H9 (cell line): ENCODE measurements at regions not wholly inside any gene's neighbourhood (a gene's known extent, or its start where the extent isn't known, plus 50 kb on each side); places are given as distances from the start of the nearest gene placed in this dataset.

ENCODE experiments used
- DNase-seq: peaks from one replicate; pipeline ENCODE4 v3.0.0-alpha.2; 2017
- H2AFZ ChIP-seq: one replicate; pipeline ENCODE4 v1.6.1; 2013; ENCODE audit warnings: mild to moderate bottlenecking, low read length, control low read depth, moderate library complexity
- H2AK5ac ChIP-seq: 2 replicates; pipeline ENCODE4 v1.6.1; 2013; ENCODE audit warnings: low read length, control low read depth, mixed read lengths; ENCODE audit not compliant: insufficient read length
- H2BK120ac ChIP-seq: one replicate; pipeline ENCODE4 v1.6.1; 2013; ENCODE audit warnings: low read depth, mild to moderate bottlenecking, low read length, control low read depth, inconsistent platforms; ENCODE audit not compliant: poor library complexity, severe bottlenecking
- H2BK12ac ChIP-seq: 2 replicates; pipeline ENCODE4 v1.6.1; 2013; ENCODE audit warnings: low read length, control low read depth, mixed read lengths, low read depth; ENCODE audit not compliant: insufficient read length
- H2BK15ac ChIP-seq: 2 replicates; pipeline ENCODE4 v1.6.1; 2013; ENCODE audit warnings: low read depth, low read length, control low read depth
- H2BK20ac ChIP-seq: one replicate; pipeline ENCODE4 v1.6.1; 2013; ENCODE audit warnings: low read depth, mild to moderate bottlenecking, low read length, control low read depth, inconsistent platforms; ENCODE audit not compliant: poor library complexity, severe bottlenecking
- H2BK5ac ChIP-seq: 2 replicates; pipeline ENCODE4 v1.6.1; 2013; ENCODE audit warnings: low read length, control low read depth, mixed read lengths; ENCODE audit not compliant: insufficient read length
- H3K14ac ChIP-seq: 2 replicates; pipeline ENCODE4 v1.6.1; 2013; ENCODE audit warnings: low read length, control low read depth; ENCODE audit not compliant: insufficient read depth
- H3K18ac ChIP-seq: 2 replicates; pipeline ENCODE4 v1.6.1; 2013; ENCODE audit warnings: low read depth, mild to moderate bottlenecking, mixed read lengths, low read length, control low read depth; ENCODE audit not compliant: insufficient read length
- H3K23ac ChIP-seq: 2 replicates; pipeline ENCODE4 v1.6.1; 2013; ENCODE audit warnings: low read length, control low read depth, mixed read lengths, low read depth; ENCODE audit not compliant: insufficient read length
- H3K23me2 ChIP-seq: 2 replicates; pipeline ENCODE4 v1.6.1; 2013; ENCODE audit warnings: low read depth, mild to moderate bottlenecking, mixed read lengths, low read length, control low read depth; ENCODE audit not compliant: insufficient read length, poor library complexity, severe bottlenecking
- H3K27ac ChIP-seq: 2 replicates; pipeline ENCODE4 v1.5.1; 2013; ENCODE audit warnings: low read length, control low read depth, mixed read lengths, low read depth; ENCODE audit not compliant: insufficient read length
- H3K27me3 ChIP-seq: 2 replicates; pipeline ENCODE4 v1.6.1; 2013; ENCODE audit warnings: low read length, control low read depth, inconsistent platforms; ENCODE audit not compliant: insufficient read depth
- H3K4ac ChIP-seq: 2 replicates; pipeline ENCODE4 v1.6.1; 2013; ENCODE audit warnings: low read depth, mild to moderate bottlenecking, control low read depth, inconsistent platforms, low read length, moderate library complexity
- H3K4me1 ChIP-seq: 2 replicates; pipeline ENCODE4 v1.6.1; 2013; ENCODE audit warnings: low read length, control low read depth, inconsistent platforms; ENCODE audit not compliant: insufficient read depth
- H3K4me2 ChIP-seq: 2 replicates; pipeline ENCODE4 v1.6.1; 2013; ENCODE audit warnings: low read length, control low read depth, mixed read lengths; ENCODE audit not compliant: insufficient read length, insufficient read depth
- H3K56ac ChIP-seq: 2 replicates; pipeline ENCODE4 v1.6.1; 2013; ENCODE audit warnings: low read depth, mild to moderate bottlenecking, mixed read lengths, low read length, control low read depth; ENCODE audit not compliant: insufficient read length
- H3K79me1 ChIP-seq: 2 replicates; pipeline ENCODE4 v1.6.1; 2013; ENCODE audit warnings: low read depth, mild to moderate bottlenecking, moderate library complexity, low read length, control low read depth, inconsistent platforms; ENCODE audit not compliant: insufficient read depth, poor library complexity, severe bottlenecking
- H3K79me2 ChIP-seq: 2 replicates; pipeline ENCODE4 v1.6.1; 2013; ENCODE audit warnings: low read length, control low read depth, inconsistent platforms; ENCODE audit not compliant: insufficient read depth
- H3K9ac ChIP-seq: 2 replicates; pipeline ENCODE4 v1.6.1; 2013; ENCODE audit warnings: low read length, control low read depth, mixed read lengths; ENCODE audit not compliant: insufficient read length; ENCODE audit errors: extremely low read depth
- H3K9me3 ChIP-seq: one replicate; pipeline ENCODE4 v1.6.1; 2013; ENCODE audit warnings: low read depth, low read length, inconsistent platforms; ENCODE audit not compliant: control insufficient read depth
- H3T11ph ChIP-seq: one replicate; pipeline ENCODE4 v1.6.1; 2013; ENCODE audit warnings: mild to moderate bottlenecking, low read length, control low read depth, inconsistent platforms
- H4K20me1 ChIP-seq: one replicate; pipeline ENCODE4 v1.6.1; 2013; ENCODE audit not compliant: control insufficient read depth, insufficient read length, insufficient read depth
- H4K5ac ChIP-seq: 2 replicates; pipeline ENCODE4 v1.6.1; 2013; ENCODE audit warnings: low read depth, mild to moderate bottlenecking, mixed read lengths, low read length, control low read depth; ENCODE audit not compliant: insufficient read length
- H4K8ac ChIP-seq: replicated peaks from 2 replicates; pipeline ENCODE4 v1.6.1; 2013; ENCODE audit warnings: low read length, control low read depth, mixed read lengths, low read depth; ENCODE audit not compliant: insufficient read length
- H4K91ac ChIP-seq: 2 replicates; pipeline ENCODE4 v1.6.1; 2013; ENCODE audit warnings: low read depth, mild to moderate bottlenecking, moderate library complexity, mixed read lengths, low read length, control low read depth; ENCODE audit not compliant: insufficient read length
- H3K27ac Mint-ChIP-seq, 3 experiments: 2 replicates in 2 of 3; 3 replicates in 1 of 3; pipeline ENCODE4 v1.8.0; 2020 to 2021; ENCODE audit warnings: mixed read lengths in 3 of 3, mild to moderate bottlenecking in 1 of 3, moderate library complexity in 1 of 3
- H3K27me3 Mint-ChIP-seq: 2 replicates; pipeline ENCODE4 v1.8.0; 2021; ENCODE audit warnings: low read depth, mild to moderate bottlenecking, moderate library complexity, mixed read lengths
- H3K36me3 Mint-ChIP-seq, 3 experiments: 2 replicates in 2 of 3; 3 replicates in 1 of 3; pipeline ENCODE4 v1.8.0; 2020 to 2021; ENCODE audit warnings: low read depth in 3 of 3, mixed read lengths in 3 of 3; ENCODE audit not compliant: insufficient read depth in 1 of 3
- H3K4me1 Mint-ChIP-seq, 2 experiments: 2 replicates each; pipeline ENCODE4 v1.8.0; 2020; ENCODE audit warnings: mixed read lengths in 2 of 2
- H3K4me3 Mint-ChIP-seq, 2 experiments: 2 replicates in 1 of 2; 3 replicates in 1 of 2; pipeline ENCODE4 v1.8.0; 2020 to 2021; ENCODE audit warnings: mild to moderate bottlenecking in 2 of 2, mixed read lengths in 2 of 2, moderate library complexity in 1 of 2
- H3K9me3 Mint-ChIP-seq, 2 experiments: 2 replicates in 1 of 2; 3 replicates in 1 of 2; pipeline ENCODE4 v1.8.0; 2020; ENCODE audit warnings: mild to moderate bottlenecking in 2 of 2, mixed read lengths in 2 of 2, moderate library complexity in 1 of 2
- WGBS: extraction: QIAGEN DNeasy Blood & Tissue Kit; methylation state at CpG from one replicate; pipeline ENCODE4 v1.1.7; 2013; ENCODE audit warnings: missing lambda C conversion rate, low lambda C conversion rate, mixed read lengths; ENCODE audit not compliant: insufficient read length; ENCODE audit errors: extremely low coverage; 5-methylcytosine and 5-hydroxymethylcytosine counted together
- TF ChIP-seq, protein P1 (sequence below): fragments of 200-600 bp; sonication (generic); conservative IDR thresholded peaks from 3 replicates; pipeline ENCODE4 v1.8.0; 2021; ENCODE audit warnings: antibody characterized with exemption, mild to moderate bottlenecking

GRCh38 chr21:23638131-23638695 lies 1969.1 kb downstream of the MRPL39 start:
- Histone ChIP-seq H3K56ac (no peak overlapping the region), H3K23me2 (no peaks in the 10 kb centered on the region), H2BK20ac (no peak overlapping the region), H3K14ac (no peak overlapping the region), H3K79me1 (no peaks in the 10 kb centered on the region), H3K27me3 (no peaks in the 10 kb centered on the region), H3K9me3 (no peaks in the 10 kb centered on the region), H2AFZ (no peak overlapping the region), H2BK5ac (no peak overlapping the region), H3T11ph (no peak overlapping the region), H2BK120ac (no peak overlapping the region), H4K91ac (no peak overlapping the region), H3K18ac (no peak overlapping the region), H3K79me2 (no peaks in the 10 kb centered on the region), H2BK12ac (no peak overlapping the region), H3K4me2 (no peak overlapping the region), H3K23ac (no peak overlapping the region), H2AK5ac (no peak overlapping the region), H4K5ac (no peak overlapping the region), H4K8ac (no peak overlapping the region), H3K27ac (no peak overlapping the region), H3K9ac (no peak overlapping the region), H3K4ac (no peak overlapping the region), H3K4me1 (no peaks in the 10 kb centered on the region), H4K20me1 (no peaks in the 10 kb centered on the region), H2BK15ac (no peak overlapping the region)
- H3K9me3 Mint-ChIP-seq = peaks cover 12 to 37% of the 10 kb centered on the region in 2 experiments; a peak in 4 of 5 replicates
- TF ChIP-seq, protein P1, sequence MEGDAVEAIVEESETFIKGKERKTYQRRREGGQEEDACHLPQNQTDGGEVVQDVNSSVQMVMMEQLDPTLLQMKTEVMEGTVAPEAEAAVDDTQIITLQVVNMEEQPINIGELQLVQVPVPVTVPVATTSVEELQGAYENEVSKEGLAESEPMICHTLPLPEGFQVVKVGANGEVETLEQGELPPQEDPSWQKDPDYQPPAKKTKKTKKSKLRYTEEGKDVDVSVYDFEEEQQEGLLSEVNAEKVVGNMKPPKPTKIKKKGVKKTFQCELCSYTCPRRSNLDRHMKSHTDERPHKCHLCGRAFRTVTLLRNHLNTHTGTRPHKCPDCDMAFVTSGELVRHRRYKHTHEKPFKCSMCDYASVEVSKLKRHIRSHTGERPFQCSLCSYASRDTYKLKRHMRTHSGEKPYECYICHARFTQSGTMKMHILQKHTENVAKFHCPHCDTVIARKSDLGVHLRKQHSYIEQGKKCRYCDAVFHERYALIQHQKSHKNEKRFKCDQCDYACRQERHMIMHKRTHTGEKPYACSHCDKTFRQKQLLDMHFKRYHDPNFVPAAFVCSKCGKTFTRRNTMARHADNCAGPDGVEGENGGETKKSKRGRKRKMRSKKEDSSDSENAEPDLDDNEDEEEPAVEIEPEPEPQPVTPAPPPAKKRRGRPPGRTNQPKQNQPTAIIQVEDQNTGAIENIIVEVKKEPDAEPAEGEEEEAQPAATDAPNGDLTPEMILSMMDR = no peak
- WGBS = no CpG with 5 or more reads among the region's 1 CpG
- no peak overlapping the region for H3K4me3 Mint-ChIP-seq
- no peaks in the 10 kb centered on the region; a peak in 1 of 7 replicates for H3K36me3 Mint-ChIP-seq
- no peaks in the 10 kb centered on the region for H3K4me1 Mint-ChIP-seq
- no peak overlapping the region for H3K27ac Mint-ChIP-seq
- H3K27me3 Mint-ChIP-seq = no peaks in the 10 kb centered on the region
- no peak for DNase-seq
